ENCODE measurements at regions not wholly inside any gene's neighbourhood (a gene's known extent, or its start where the extent isn't known, plus 50 kb on each side); places are given as distances from the start of the nearest gene placed in this dataset.

- TF ChIP-seq CTCF (IDR thresholded peaks at IDR 0.05; ENCODE audit: insufficient read depth, low read depth, low read length), result no peak
- no peak for TF ChIP-seq EZH2 (IDR thresholded peaks at IDR 0.05; ENCODE audit: insufficient read depth, low read length)
These were observed 368.7 kb upstream of the PROK2 start for GRCh38 chr3:72153477-72154314.

Measured in astrocyte (in vitro differentiated cells and primary cell).